Tibial artery (tissue), 4 donors: ENCODE measurements at regions not wholly inside any gene's neighbourhood (a gene's known extent, or its start where the extent isn't known, plus 50 kb on each side); places are given as distances from the start of the nearest gene placed in this dataset.

Experiments used
- DNase-seq, 2 donors: peaks; one replicate each; pipeline ENCODE4 v3.0.0-alpha.2; 2019
- H3K27ac ChIP-seq, 2 donors: fragments of 200-600 bp; sonication (generic) in 1 of 2; 1 replicate in 1 of 2; 2 replicates in 1 of 2; pipeline ENCODE4 v1.5.1; 2018 to 2019; ENCODE audit warnings: mild to moderate bottlenecking in 1 of 2
- H3K27me3 ChIP-seq, 2 donors: fragments of 200-600 bp; sonication (generic) in 1 of 2; one replicate each; pipeline versions ENCODE4 v1.5.1 to v1.6.0; 2016 to 2019
- H3K36me3 ChIP-seq, 3 donors: fragments of 200-600 bp; sonication (generic) in 2 of 3; one replicate each; pipeline ENCODE4 v1.5.1; 2016 to 2019; ENCODE audit warnings: mild to moderate bottlenecking in 2 of 3
- H3K4me1 ChIP-seq, 4 donors: fragments of 200-600 bp; sonication (generic) in 2 of 4; 1 replicate in 3 of 4; 2 replicates in 1 of 4; pipeline ENCODE4 v1.5.1; 2016 to 2019
- H3K4me3 ChIP-seq, 2 donors: fragments of 200-600 bp; sonication (generic) in 1 of 2; 1 replicate in 1 of 2; 2 replicates in 1 of 2; pipeline ENCODE4 v1.5.1; 2018 to 2019; ENCODE audit warnings: mild to moderate bottlenecking in 2 of 2
- H3K9me3 ChIP-seq, 3 donors: fragments of 200-600 bp; sonication (generic) in 1 of 3; one replicate each; pipeline ENCODE4 v1.5.1; 2016 to 2019
- CTCF ChIP-seq, 2 experiments: fragments of 200-600 bp in 1 of 2; fragments of 450-650 bp in 1 of 2; IDR thresholded peaks; one replicate each; pipeline ENCODE4 v1.5.1; 2017 to 2019; ENCODE audit warnings: antibody characterized with exemption in 2 of 2, mild to moderate bottlenecking in 1 of 2, moderate library complexity in 1 of 2
- intact Hi-C: fragments of 100-400 bp; cut with DNase I; formaldehyde crosslinking; loops from one replicate; pipeline ENCODE4 v1.15.0; 2023; ENCODE audit warnings: low total_unique reads

GRCh38 chr2:9141091-9141667 lies 65.4 kb upstream of the ASAP2 start:
- Histone ChIP-seq H3K4me3 (no peak overlapping the region), H3K36me3 (no peaks in the 10 kb centered on the region), H3K9me3 (no peaks in the 10 kb centered on the region), H3K4me1 (peaks cover 0 to 27% (median 13%) of the 10 kb centered on the region in 4 donors), H3K27ac (no peak overlapping the region), H3K27me3 (no peaks in the 10 kb centered on the region)
- intact Hi-C loops = no loop called here
- TF ChIP-seq CTCF (IDR thresholded peaks at IDR 0.05) = no peak
- no peak for DNase-seq

- no peak overlapping the region for H3K4me3 ChIP-seq
Observed at GRCh38 chr2:9140645-9141044, 66.0 kb upstream of the ASAP2 start.

GRCh38 chr2:9139491-9140443 lies 66.8 kb upstream of the ASAP2 start:
- Histone ChIP-seq H3K27ac (no peak overlapping the region), H3K36me3 (no peaks in the 10 kb centered on the region), H3K9me3 (no peaks in the 10 kb centered on the region), H3K27me3 (no peaks in the 10 kb centered on the region), H3K4me3 (no peak overlapping the region), H3K4me1 (peaks cover 0 to 19% (median 13%) of the 10 kb centered on the region in 4 donors)
- intact Hi-C loops = loop anchor here (5.0 kb wide), 1 partner anchor 262 kb away; no protein-coding TSS in a partner anchor
- DNase-seq = peak; percentile 76 to 83
- peak; percentile 75 to 79 for TF ChIP-seq CTCF (IDR thresholded peaks at IDR 0.05)

More at GRCh38 chr2:9140645-9141044, 66.0 kb upstream of the ASAP2 start:
- Histone ChIP-seq H3K27me3 (no peaks in the 10 kb centered on the region), H3K4me1 (peaks cover 0 to 27% (median 13%) of the 10 kb centered on the region in 4 donors), H3K36me3 (no peaks in the 10 kb centered on the region), H3K27ac (no peak overlapping the region), H3K9me3 (no peaks in the 10 kb centered on the region)
- intact Hi-C loops = no loop called here
- no peak for DNase-seq
- no peak for TF ChIP-seq CTCF (IDR thresholded peaks at IDR 0.05)

GRCh38 chr2:9137379-9138150 lies 69.0 kb upstream of the ASAP2 start:
- Histone ChIP-seq H3K27ac (no peak overlapping the region), H3K4me3 (no peak overlapping the region), H3K9me3 (no peaks in the 10 kb centered on the region), H3K36me3 (no peaks in the 10 kb centered on the region), H3K4me1 (peaks cover 0 to 2% (median 0%) of the 10 kb centered on the region in 4 donors), H3K27me3 (no peaks in the 10 kb centered on the region)
- DNase-seq = no peak
- TF ChIP-seq CTCF (IDR thresholded peaks at IDR 0.05) = no peak
- intact Hi-C loops = loop anchor here (5.0 kb wide), 1 partner anchor 260 kb away; no protein-coding TSS in a partner anchor

- Histone ChIP-seq H3K27ac (no peak overlapping the region), H3K36me3 (no peaks in the 10 kb centered on the region), H3K27me3 (no peaks in the 10 kb centered on the region), H3K9me3 (no peaks in the 10 kb centered on the region), H3K4me3 (no peak overlapping the region), H3K4me1 (no peaks in the 10 kb centered on the region)
- peak in 1 of 2 donors; percentile 44 for DNase-seq
- no peak for TF ChIP-seq CTCF (IDR thresholded peaks at IDR 0.05)
- intact Hi-C loops = loop anchor here (5.0 kb wide), 1 partner anchor 259 kb away; no protein-coding TSS in a partner anchor
Observed at GRCh38 chr2:9135822-9136558, 70.6 kb upstream of the ASAP2 start.
